ENCODE measurements at regions not wholly inside any gene's neighbourhood (a gene's known extent, or its start where the extent isn't known, plus 50 kb on each side); places are given as distances from the start of the nearest gene placed in this dataset.

GRCh38 chr18:1270081-1270480, 365.4 kb downstream of the ADCYAP1 start:
- Histone ChIP-seq H2AFZ (ENCODE audit: low read depth, low read length) (no peak overlapping the region), H3K27me3 (ENCODE audit: control insufficient read depth in 1 of 2, insufficient read depth in 1 of 2, low read length in 2 of 2) (no peaks in the 10 kb centered on the region), H4K8ac (ENCODE audit: low read length) (no peak overlapping the region), H3K79me1 (replicated peaks; ENCODE audit: low read length, poor library complexity, severe bottlenecking) (no peaks in the 10 kb centered on the region), H3K4me2 (ENCODE audit: low read length, poor library complexity, severe bottlenecking) (no peak overlapping the region), H3K36me3 (ENCODE audit: control insufficient read depth in 1 of 2, insufficient read depth in 2 of 2, low read depth in 1 of 2, low read length in 2 of 2) (no peaks in the 10 kb centered on the region), H3K4ac (ENCODE audit: low read depth in 1 of 2, low read length in 2 of 2) (no peak overlapping the region), H2BK15ac (ENCODE audit: low read depth, poor library complexity, severe bottlenecking) (no peak overlapping the region), H3K9ac (ENCODE audit: low read length) (no peak overlapping the region), H3K27ac (ENCODE audit: low read length, poor library complexity, severe bottlenecking) (no peak overlapping the region), H4K91ac (ENCODE audit: low read length) (no peak overlapping the region), H3K18ac (ENCODE audit: low read depth in 1 of 2, low read length in 2 of 2) (no peak overlapping the region), H2AK5ac (ENCODE audit: low read length, severe bottlenecking) (no peak overlapping the region), H3K23ac (ENCODE audit: low read length in 2 of 2) (no peak overlapping the region), H2BK5ac (ENCODE audit: low read depth, low read length, poor library complexity, severe bottlenecking) (no peak overlapping the region), H3K4me3 (ENCODE audit: insufficient read depth in 1 of 2, low read depth in 1 of 2, low read length in 2 of 2) (no peak overlapping the region), H2BK12ac (ENCODE audit: low read length in 2 of 2) (no peak overlapping the region), H3K14ac (ENCODE audit: low read length in 2 of 2) (no peak overlapping the region), H3K4me1 (ENCODE audit: control insufficient read depth, insufficient read depth, low read depth, low read length) (no peaks in the 10 kb centered on the region), H2BK120ac (ENCODE audit: low read depth, low read length) (no peak overlapping the region), H3K9me3 (ENCODE audit: control insufficient read depth, low read length) (no peaks in the 10 kb centered on the region)
- no peak for DNase-seq
- no CpG with 5 or more reads among the region's 2 CpGs for WGBS

GRCh38 chr18:1273469-1273868, 368.8 kb downstream of the ADCYAP1 start:
- Histone ChIP-seq H3K27me3 (ENCODE audit: control insufficient read depth in 1 of 2, insufficient read depth in 1 of 2, low read length in 2 of 2) (no peaks in the 10 kb centered on the region), H2BK120ac (ENCODE audit: low read depth, low read length) (no peak overlapping the region), H3K36me3 (ENCODE audit: control insufficient read depth in 1 of 2, insufficient read depth in 2 of 2, low read depth in 1 of 2, low read length in 2 of 2) (no peaks in the 10 kb centered on the region), H3K18ac (ENCODE audit: low read depth in 1 of 2, low read length in 2 of 2) (no peak overlapping the region), H3K14ac (ENCODE audit: low read length in 2 of 2) (no peak overlapping the region), H3K4me2 (ENCODE audit: low read length, poor library complexity, severe bottlenecking) (no peak overlapping the region), H2BK15ac (ENCODE audit: low read depth, poor library complexity, severe bottlenecking) (no peak overlapping the region), H3K4ac (ENCODE audit: low read depth in 1 of 2, low read length in 2 of 2) (no peak overlapping the region), H3K4me1 (ENCODE audit: control insufficient read depth, insufficient read depth, low read depth, low read length) (no peaks in the 10 kb centered on the region), H2BK12ac (ENCODE audit: low read length in 2 of 2) (no peak overlapping the region), H2AFZ (ENCODE audit: low read depth, low read length) (no peak overlapping the region), H2AK5ac (ENCODE audit: low read length, severe bottlenecking) (no peak overlapping the region), H2BK5ac (ENCODE audit: low read depth, low read length, poor library complexity, severe bottlenecking) (no peak overlapping the region), H4K8ac (ENCODE audit: low read length) (no peak overlapping the region), H3K9me3 (ENCODE audit: control insufficient read depth, low read length) (peaks cover 5% of the 10 kb centered on the region), H3K79me1 (replicated peaks; ENCODE audit: low read length, poor library complexity, severe bottlenecking) (no peaks in the 10 kb centered on the region), H3K4me3 (ENCODE audit: insufficient read depth in 1 of 2, low read depth in 1 of 2, low read length in 2 of 2) (no peak overlapping the region), H4K91ac (ENCODE audit: low read length) (no peak overlapping the region), H3K23ac (ENCODE audit: low read length in 2 of 2) (no peak overlapping the region), H3K9ac (ENCODE audit: low read length) (no peak overlapping the region), H3K27ac (ENCODE audit: low read length, poor library complexity, severe bottlenecking) (no peak overlapping the region)
- 77% methylated on average over 1 of the region's 2 CpGs for WGBS
- no peak for DNase-seq

- Histone ChIP-seq H3K27me3 (ENCODE audit: control insufficient read depth in 1 of 2, insufficient read depth in 1 of 2, low read length in 2 of 2) (no peaks in the 10 kb centered on the region), H3K18ac (ENCODE audit: low read depth in 1 of 2, low read length in 2 of 2) (no peak overlapping the region), H4K91ac (ENCODE audit: low read length) (no peak overlapping the region), H3K27ac (ENCODE audit: low read length, poor library complexity, severe bottlenecking) (no peak overlapping the region), H2BK12ac (ENCODE audit: low read length in 2 of 2) (no peak overlapping the region), H3K36me3 (ENCODE audit: control insufficient read depth in 1 of 2, insufficient read depth in 2 of 2, low read depth in 1 of 2, low read length in 2 of 2) (no peaks in the 10 kb centered on the region), H3K4me2 (ENCODE audit: low read length, poor library complexity, severe bottlenecking) (no peak overlapping the region), H3K23ac (ENCODE audit: low read length in 2 of 2) (no peak overlapping the region), H2BK15ac (ENCODE audit: low read depth, poor library complexity, severe bottlenecking) (no peak overlapping the region), H2AK5ac (ENCODE audit: low read length, severe bottlenecking) (no peak overlapping the region), H2BK120ac (ENCODE audit: low read depth, low read length) (no peak overlapping the region), H3K9ac (ENCODE audit: low read length) (no peak overlapping the region), H3K9me3 (ENCODE audit: control insufficient read depth, low read length) (no peaks in the 10 kb centered on the region), H2AFZ (ENCODE audit: low read depth, low read length) (no peak overlapping the region), H3K4me1 (ENCODE audit: control insufficient read depth, insufficient read depth, low read depth, low read length) (no peaks in the 10 kb centered on the region), H4K8ac (ENCODE audit: low read length) (no peak overlapping the region), H3K4ac (ENCODE audit: low read depth in 1 of 2, low read length in 2 of 2) (no peak overlapping the region), H3K79me1 (replicated peaks; ENCODE audit: low read length, poor library complexity, severe bottlenecking) (no peaks in the 10 kb centered on the region), H2BK5ac (ENCODE audit: low read depth, low read length, poor library complexity, severe bottlenecking) (no peak overlapping the region), H3K14ac (ENCODE audit: low read length in 2 of 2) (no peak overlapping the region), H3K4me3 (ENCODE audit: insufficient read depth in 1 of 2, low read depth in 1 of 2, low read length in 2 of 2) (no peak overlapping the region)
- DNase-seq: no peak
These were observed 387.5 kb downstream of the ADCYAP1 start for GRCh38 chr18:1292167-1292566.

- no peaks in the 10 kb centered on the region for H3K36me3 ChIP-seq (ENCODE audit: control insufficient read depth in 1 of 2, insufficient read depth in 2 of 2, low read depth in 1 of 2, low read length in 2 of 2)
- H3K18ac ChIP-seq (ENCODE audit: low read depth in 1 of 2, low read length in 2 of 2): no peak overlapping the region
- no peak for DNase-seq
- H2BK12ac ChIP-seq (ENCODE audit: low read length in 2 of 2): no peak overlapping the region
- H2AFZ ChIP-seq (ENCODE audit: low read depth, low read length): no peak overlapping the region
- no peak overlapping the region for H3K4me2 ChIP-seq (ENCODE audit: low read length, poor library complexity, severe bottlenecking)
- H4K91ac ChIP-seq (ENCODE audit: low read length): no peak overlapping the region
- no peaks in the 10 kb centered on the region for H3K9me3 ChIP-seq (ENCODE audit: control insufficient read depth, low read length)
- no peak overlapping the region for H3K14ac ChIP-seq (ENCODE audit: low read length in 2 of 2)
- H3K27me3 ChIP-seq (ENCODE audit: control insufficient read depth in 1 of 2, insufficient read depth in 1 of 2, low read length in 2 of 2): no peaks in the 10 kb centered on the region
- no peak overlapping the region for H3K27ac ChIP-seq (ENCODE audit: low read length, poor library complexity, severe bottlenecking)
- H2BK5ac ChIP-seq (ENCODE audit: low read depth, low read length, poor library complexity, severe bottlenecking): no peak overlapping the region
- H3K4ac ChIP-seq (ENCODE audit: low read depth in 1 of 2, low read length in 2 of 2): no peak overlapping the region
- H3K79me1 ChIP-seq (replicated peaks; ENCODE audit: low read length, poor library complexity, severe bottlenecking): no peaks in the 10 kb centered on the region
- no peak overlapping the region for H3K23ac ChIP-seq (ENCODE audit: low read length in 2 of 2)
- no peak overlapping the region for H2BK120ac ChIP-seq (ENCODE audit: low read depth, low read length)
- H3K4me1 ChIP-seq (ENCODE audit: control insufficient read depth, insufficient read depth, low read depth, low read length): no peaks in the 10 kb centered on the region
- H3K9ac ChIP-seq (ENCODE audit: low read length): no peak overlapping the region
- no peak overlapping the region for H2AK5ac ChIP-seq (ENCODE audit: low read length, severe bottlenecking)
- no peak overlapping the region for H4K8ac ChIP-seq (ENCODE audit: low read length)
- no peak overlapping the region for H3K4me3 ChIP-seq (ENCODE audit: insufficient read depth in 1 of 2, low read depth in 1 of 2, low read length in 2 of 2)
- WGBS: 56% methylated on average over 3 of the region's 4 CpGs
- H2BK15ac ChIP-seq (ENCODE audit: low read depth, poor library complexity, severe bottlenecking): no peak overlapping the region
These were observed 389.6 kb downstream of the ADCYAP1 start for GRCh38 chr18:1294229-1294628.
